CD14-positive monocyte (primary cell): ENCODE measurements at regions not wholly inside any gene's neighbourhood (a gene's known extent, or its start where the extent isn't known, plus 50 kb on each side); places are given as distances from the start of the nearest gene placed in this dataset.

ENCODE experiments used
- DNase-seq, 3 donors: peaks; one replicate each; pipeline ENCODE4 v3.0.0-alpha.2; 2011 to 2022
- H2AFZ ChIP-seq: 2 replicates; pipeline ENCODE4 v1.6.0; 2012; ENCODE audit warnings: mild to moderate bottlenecking, low read depth, low read length, inconsistent platforms; ENCODE audit not compliant: insufficient read depth, poor library complexity, severe bottlenecking
- H3K27ac ChIP-seq, 2 donors: 1 replicate in 1 of 2; 2 replicates in 1 of 2; pipeline ENCODE4 v1.5.1; 2012 to 2013; ENCODE audit warnings: low read length in 2 of 2, control low read depth in 1 of 2, inconsistent platforms in 1 of 2, low read depth in 1 of 2, mild to moderate bottlenecking in 1 of 2
- H3K27me3 ChIP-seq, 2 donors: one replicate each; pipeline versions ENCODE4 v1.6.0 to v1.6.1; 2011 to 2013; ENCODE audit warnings: low read length in 2 of 2; ENCODE audit not compliant: control insufficient read depth in 2 of 2, insufficient read depth in 2 of 2
- H3K36me3 ChIP-seq, 2 donors: replicated peaks in 1 of 2; 1 replicate in 1 of 2; 2 replicates in 1 of 2; pipeline versions ENCODE4 v1.5.1 to v1.6.1; 2012 to 2013; ENCODE audit warnings: low read length in 2 of 2, control low read depth in 1 of 2, inconsistent platforms in 1 of 2, mild to moderate bottlenecking in 1 of 2; ENCODE audit not compliant: insufficient read depth in 2 of 2, control insufficient read depth in 1 of 2
- H3K4me1 ChIP-seq, 2 donors: 1 replicate in 1 of 2; 2 replicates in 1 of 2; pipeline versions ENCODE4 v1.5.1 to v1.6.1; 2012 to 2013; ENCODE audit warnings: low read length in 2 of 2, control low read depth in 1 of 2, inconsistent platforms in 1 of 2, mild to moderate bottlenecking in 1 of 2, moderate library complexity in 1 of 2; ENCODE audit not compliant: insufficient read depth in 2 of 2, control insufficient read depth in 1 of 2
- H3K4me2 ChIP-seq: replicated peaks from 2 replicates; pipeline ENCODE3; 2012; ENCODE audit warnings: low read length, moderate library complexity, mild to moderate bottlenecking; ENCODE audit not compliant: poor library complexity, severe bottlenecking; ENCODE audit errors: extremely low read depth
- H3K4me3 ChIP-seq, 3 experiments: fragments of 200-600 bp in 1 of 3; sonication (generic) in 1 of 3; replicated peaks in 1 of 3; 1 replicate in 2 of 3; 2 replicates in 1 of 3; pipeline ENCODE4 v1.5.1; 2011 to 2013; ENCODE audit warnings: low read length in 3 of 3, mild to moderate bottlenecking in 3 of 3, control low read depth in 2 of 3, low read depth in 2 of 3, inconsistent platforms in 1 of 3, moderate library complexity in 1 of 3
- H3K79me2 ChIP-seq: 2 replicates; pipeline ENCODE4 v1.6.0; 2012; ENCODE audit warnings: mild to moderate bottlenecking, control low read depth, inconsistent platforms, low read length, moderate library complexity; ENCODE audit not compliant: insufficient read depth
- H3K9ac ChIP-seq: 2 replicates; pipeline ENCODE4 v1.6.0; 2017; ENCODE audit warnings: low read length, mild to moderate bottlenecking; ENCODE audit not compliant: insufficient read depth, poor library complexity, severe bottlenecking
- H3K9me3 ChIP-seq, 2 donors: replicated peaks in 1 of 2; 1 replicate in 1 of 2; 2 replicates in 1 of 2; pipeline versions ENCODE4 v1.5.1 to v1.6.1; 2012 to 2013; ENCODE audit warnings: low read length in 2 of 2, control low read depth in 1 of 2; ENCODE audit not compliant: control insufficient read depth in 1 of 2, insufficient read depth in 1 of 2
- H4K20me1 ChIP-seq: 2 replicates; pipeline ENCODE4 v1.6.0; 2012; ENCODE audit warnings: mild to moderate bottlenecking, low read length, control low read depth, moderate library complexity; ENCODE audit not compliant: insufficient read depth
- H3K27ac Mint-ChIP-seq, 7 donors: one replicate each; pipeline ENCODE4 v1.8.0; 2020; ENCODE audit warnings: mild to moderate bottlenecking in 7 of 7, mixed read lengths in 7 of 7, moderate library complexity in 6 of 7, inconsistent platforms in 2 of 7
- H3K27me3 Mint-ChIP-seq, 3 donors: one replicate each; pipeline ENCODE4 v1.8.0; 2021 to 2022; ENCODE audit warnings: low read depth in 3 of 3, mild to moderate bottlenecking in 3 of 3, mixed read lengths in 3 of 3, moderate library complexity in 3 of 3, inconsistent platforms in 1 of 3
- H3K36me3 Mint-ChIP-seq, 2 donors: one replicate each; pipeline ENCODE4 v1.8.0; 2020; ENCODE audit warnings: mixed read lengths in 2 of 2, inconsistent platforms in 1 of 2, mild to moderate bottlenecking in 1 of 2
- H3K4me1 Mint-ChIP-seq: one replicate; pipeline ENCODE4 v1.8.0; 2020; ENCODE audit warnings: mild to moderate bottlenecking, mixed read lengths
- H3K4me3 Mint-ChIP-seq, 2 donors: one replicate each; pipeline ENCODE4 v1.8.0; 2020; ENCODE audit warnings: mild to moderate bottlenecking in 2 of 2, mixed read lengths in 2 of 2, moderate library complexity in 1 of 2
- H3K9me3 Mint-ChIP-seq, 7 donors: one replicate each; pipeline ENCODE4 v1.8.0; 2020 to 2022; ENCODE audit warnings: mixed read lengths in 7 of 7, mild to moderate bottlenecking in 6 of 7, moderate library complexity in 6 of 7, inconsistent platforms in 2 of 7
- CTCF ChIP-seq: fragments of 200-600 bp; IDR thresholded peaks from one replicate; pipeline ENCODE4 v1.8.0; 2022; ENCODE audit warnings: antibody characterized with exemption, mild to moderate bottlenecking
- WGBS: methylation state at CpG from one replicate; pipeline ENCODE4 v1.1.5; 2013; ENCODE audit warnings: missing lambda C conversion rate; ENCODE audit not compliant: insufficient coverage; 5-methylcytosine and 5-hydroxymethylcytosine counted together
- intact Hi-C, 2 donors: fragments of 100-400 bp; cut with micrococcal nuclease; formaldehyde crosslinking; loops; one replicate each; pipeline versions ENCODE4 v1.15.0 to v1.15.1; 2023

- TF ChIP-seq CTCF, result no peak
Observed at GRCh38 chr14:96683562-96684289, 113.5 kb upstream of the VRK1 start.

GRCh38 chr14:96686126-96686525 is 111.1 kb upstream of the VRK1 start:
- Mint-ChIP-seq H3K36me3 (no peaks in the 10 kb centered on the region), H3K27ac (no peak overlapping the region), H3K4me3 (no peak overlapping the region), H3K27me3 (peaks cover 3 to 5% (median 3%) of the 10 kb centered on the region in 3 donors), H3K9me3 (peaks cover 0 to 8% (median 1%) of the 10 kb centered on the region in 7 donors), H3K4me1 (peaks cover 3% of the 10 kb centered on the region)
- Histone ChIP-seq H3K79me2 (no peaks in the 10 kb centered on the region), H3K4me3 (no peak overlapping the region), H3K27me3 (no peaks in the 10 kb centered on the region), H3K36me3 (no peaks in the 10 kb centered on the region), H3K27ac (no peak overlapping the region), H2AFZ (no peak overlapping the region), H3K9ac (no peak overlapping the region), H4K20me1 (no peaks in the 10 kb centered on the region), H3K9me3 (no peaks in the 10 kb centered on the region), H3K4me1 (no peaks in the 10 kb centered on the region), H3K4me2 (no peak overlapping the region)
- no peak for TF ChIP-seq CTCF
- WGBS, result 90% methylated on average over 2 of the region's 3 CpGs
- DNase-seq, result no peak
- intact Hi-C loops, result no loop called here

More at GRCh38 chr14:96683562-96684289, 113.5 kb upstream of the VRK1 start:
- Mint-ChIP-seq H3K36me3 (no peaks in the 10 kb centered on the region), H3K4me1 (peaks cover 3% of the 10 kb centered on the region), H3K9me3 (peaks cover 0 to 8% (median 1%) of the 10 kb centered on the region in 7 donors), H3K27ac (no peak overlapping the region), H3K27me3 (peaks cover 1 to 5% (median 3%) of the 10 kb centered on the region in 3 donors), H3K4me3 (no peak overlapping the region)
- Histone ChIP-seq H3K36me3 (no peaks in the 10 kb centered on the region), H3K79me2 (no peaks in the 10 kb centered on the region), H3K4me2 (no peak overlapping the region), H3K27me3 (no peaks in the 10 kb centered on the region), H3K9me3 (no peaks in the 10 kb centered on the region), H4K20me1 (no peaks in the 10 kb centered on the region), H2AFZ (no peak overlapping the region), H3K27ac (no peak overlapping the region), H3K4me1 (no peaks in the 10 kb centered on the region), H3K4me3 (no peak overlapping the region), H3K9ac (no peak overlapping the region)
- 90% methylated on average over 3 of the region's 8 CpGs for WGBS
- intact Hi-C loops, result no loop called here
- DNase-seq, result no peak
